ENCODE measurements at regions not wholly inside any gene's neighbourhood (a gene's known extent, or its start where the extent isn't known, plus 50 kb on each side); places are given as distances from the start of the nearest gene placed in this dataset.

- TF ChIP-seq RELA (CRISPR knock-in tag; IDR thresholded peaks at IDR 0.05; ENCODE audit: borderline replicate concordance) (no peak), FOXP4 (CRISPR knock-in tag; IDR thresholded peaks at IDR 0.05) (no peak), USF2 (CRISPR knock-in tag; IDR thresholded peaks at IDR 0.05) (no peak), SMAD4 (CRISPR knock-in tag; IDR thresholded peaks at IDR 0.05) (no peak), NR2C2 (CRISPR knock-in tag; IDR thresholded peaks at IDR 0.05) (no peak)
- TF ChIP-seq, protein P1, sequence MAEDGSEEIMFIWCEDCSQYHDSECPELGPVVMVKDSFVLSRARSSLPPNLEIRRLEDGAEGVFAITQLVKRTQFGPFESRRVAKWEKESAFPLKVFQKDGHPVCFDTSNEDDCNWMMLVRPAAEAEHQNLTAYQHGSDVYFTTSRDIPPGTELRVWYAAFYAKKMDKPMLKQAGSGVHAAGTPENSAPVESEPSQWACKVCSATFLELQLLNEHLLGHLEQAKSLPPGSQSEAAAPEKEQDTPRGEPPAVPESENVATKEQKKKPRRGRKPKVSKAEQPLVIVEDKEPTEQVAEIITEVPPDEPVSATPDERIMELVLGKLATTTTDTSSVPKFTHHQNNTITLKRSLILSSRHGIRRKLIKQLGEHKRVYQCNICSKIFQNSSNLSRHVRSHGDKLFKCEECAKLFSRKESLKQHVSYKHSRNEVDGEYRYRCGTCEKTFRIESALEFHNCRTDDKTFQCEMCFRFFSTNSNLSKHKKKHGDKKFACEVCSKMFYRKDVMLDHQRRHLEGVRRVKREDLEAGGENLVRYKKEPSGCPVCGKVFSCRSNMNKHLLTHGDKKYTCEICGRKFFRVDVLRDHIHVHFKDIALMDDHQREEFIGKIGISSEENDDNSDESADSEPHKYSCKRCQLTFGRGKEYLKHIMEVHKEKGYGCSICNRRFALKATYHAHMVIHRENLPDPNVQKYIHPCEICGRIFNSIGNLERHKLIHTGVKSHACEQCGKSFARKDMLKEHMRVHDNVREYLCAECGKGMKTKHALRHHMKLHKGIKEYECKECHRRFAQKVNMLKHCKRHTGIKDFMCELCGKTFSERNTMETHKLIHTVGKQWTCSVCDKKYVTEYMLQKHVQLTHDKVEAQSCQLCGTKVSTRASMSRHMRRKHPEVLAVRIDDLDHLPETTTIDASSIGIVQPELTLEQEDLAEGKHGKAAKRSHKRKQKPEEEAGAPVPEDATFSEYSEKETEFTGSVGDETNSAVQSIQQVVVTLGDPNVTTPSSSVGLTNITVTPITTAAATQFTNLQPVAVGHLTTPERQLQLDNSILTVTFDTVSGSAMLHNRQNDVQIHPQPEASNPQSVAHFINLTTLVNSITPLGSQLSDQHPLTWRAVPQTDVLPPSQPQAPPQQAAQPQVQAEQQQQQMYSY (CRISPR knock-in tag; IDR thresholded peaks at IDR 0.05), result no peak
- TF ChIP-seq, protein P2, sequence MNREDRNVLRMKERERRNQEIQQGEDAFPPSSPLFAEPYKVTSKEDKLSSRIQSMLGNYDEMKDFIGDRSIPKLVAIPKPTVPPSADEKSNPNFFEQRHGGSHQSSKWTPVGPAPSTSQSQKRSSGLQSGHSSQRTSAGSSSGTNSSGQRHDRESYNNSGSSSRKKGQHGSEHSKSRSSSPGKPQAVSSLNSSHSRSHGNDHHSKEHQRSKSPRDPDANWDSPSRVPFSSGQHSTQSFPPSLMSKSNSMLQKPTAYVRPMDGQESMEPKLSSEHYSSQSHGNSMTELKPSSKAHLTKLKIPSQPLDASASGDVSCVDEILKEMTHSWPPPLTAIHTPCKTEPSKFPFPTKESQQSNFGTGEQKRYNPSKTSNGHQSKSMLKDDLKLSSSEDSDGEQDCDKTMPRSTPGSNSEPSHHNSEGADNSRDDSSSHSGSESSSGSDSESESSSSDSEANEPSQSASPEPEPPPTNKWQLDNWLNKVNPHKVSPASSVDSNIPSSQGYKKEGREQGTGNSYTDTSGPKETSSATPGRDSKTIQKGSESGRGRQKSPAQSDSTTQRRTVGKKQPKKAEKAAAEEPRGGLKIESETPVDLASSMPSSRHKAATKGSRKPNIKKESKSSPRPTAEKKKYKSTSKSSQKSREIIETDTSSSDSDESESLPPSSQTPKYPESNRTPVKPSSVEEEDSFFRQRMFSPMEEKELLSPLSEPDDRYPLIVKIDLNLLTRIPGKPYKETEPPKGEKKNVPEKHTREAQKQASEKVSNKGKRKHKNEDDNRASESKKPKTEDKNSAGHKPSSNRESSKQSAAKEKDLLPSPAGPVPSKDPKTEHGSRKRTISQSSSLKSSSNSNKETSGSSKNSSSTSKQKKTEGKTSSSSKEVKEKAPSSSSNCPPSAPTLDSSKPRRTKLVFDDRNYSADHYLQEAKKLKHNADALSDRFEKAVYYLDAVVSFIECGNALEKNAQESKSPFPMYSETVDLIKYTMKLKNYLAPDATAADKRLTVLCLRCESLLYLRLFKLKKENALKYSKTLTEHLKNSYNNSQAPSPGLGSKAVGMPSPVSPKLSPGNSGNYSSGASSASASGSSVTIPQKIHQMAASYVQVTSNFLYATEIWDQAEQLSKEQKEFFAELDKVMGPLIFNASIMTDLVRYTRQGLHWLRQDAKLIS (CRISPR knock-in tag; IDR thresholded peaks at IDR 0.05; ENCODE audit: borderline replicate concordance), result no peak
Measured at GRCh38 chr13:73365252-73365651, 306.4 kb downstream of the KLF5 start (continued).

- Mint-ChIP-seq H3K36me3 (no peaks in the 10 kb centered on the region), H3K4me3 (no peak overlapping the region), H3K27ac (no peak overlapping the region), H3K4me1 (no peaks in the 10 kb centered on the region; the same call in 1 of the 2 replicates), H3K27me3 (ENCODE audit: low read depth) (no peaks in the 10 kb centered on the region), H3K9me3 (no peaks in the 10 kb centered on the region)
- POLR2A ChIA-PET, result interaction anchor here (1.3 kb wide), 1 partner anchor 106 kb away, joined by 3 read pairs; no protein-coding TSS in a partner anchor
- no peak for DNase-seq (ENCODE audit: low spot score)
- ATAC-seq, result no peak
- CTCF ChIA-PET, result no interaction called here
- TF ChIP-seq ATF6 (CRISPR knock-in tag; IDR thresholded peaks at IDR 0.05) (no peak), ZNF671 (CRISPR knock-in tag; IDR thresholded peaks at IDR 0.05) (no peak), SOX15 (CRISPR knock-in tag; IDR thresholded peaks at IDR 0.05) (no peak), ZNF121 (CRISPR knock-in tag; IDR thresholded peaks at IDR 0.05) (no peak), CREB1 (CRISPR knock-in tag; IDR thresholded peaks at IDR 0.05) (no peak), NR2C2 (CRISPR knock-in tag; IDR thresholded peaks at IDR 0.05) (no peak), TEAD4 (CRISPR knock-in tag; IDR thresholded peaks at IDR 0.05) (no peak), ELF4 (CRISPR knock-in tag; IDR thresholded peaks at IDR 0.05; ENCODE audit: low read depth) (no peak), GTF2I (CRISPR knock-in tag; conservative IDR thresholded peaks at IDR 0.05) (no peak)
- TF ChIP-seq, protein P3, sequence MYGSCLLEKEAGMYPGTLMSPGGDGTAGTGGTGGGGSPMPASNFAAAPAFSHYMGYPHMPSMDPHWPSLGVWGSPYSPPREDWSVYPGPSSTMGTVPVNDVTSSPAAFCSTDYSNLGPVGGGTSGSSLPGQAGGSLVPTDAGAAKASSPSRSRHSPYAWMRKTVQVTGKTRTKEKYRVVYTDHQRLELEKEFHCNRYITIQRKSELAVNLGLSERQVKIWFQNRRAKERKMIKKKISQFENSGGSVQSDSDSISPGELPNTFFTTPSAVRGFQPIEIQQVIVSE (CRISPR knock-in tag; IDR thresholded peaks at IDR 0.05; ENCODE audit: borderline replicate concordance), result no peak
- TF ChIP-seq, protein P4, sequence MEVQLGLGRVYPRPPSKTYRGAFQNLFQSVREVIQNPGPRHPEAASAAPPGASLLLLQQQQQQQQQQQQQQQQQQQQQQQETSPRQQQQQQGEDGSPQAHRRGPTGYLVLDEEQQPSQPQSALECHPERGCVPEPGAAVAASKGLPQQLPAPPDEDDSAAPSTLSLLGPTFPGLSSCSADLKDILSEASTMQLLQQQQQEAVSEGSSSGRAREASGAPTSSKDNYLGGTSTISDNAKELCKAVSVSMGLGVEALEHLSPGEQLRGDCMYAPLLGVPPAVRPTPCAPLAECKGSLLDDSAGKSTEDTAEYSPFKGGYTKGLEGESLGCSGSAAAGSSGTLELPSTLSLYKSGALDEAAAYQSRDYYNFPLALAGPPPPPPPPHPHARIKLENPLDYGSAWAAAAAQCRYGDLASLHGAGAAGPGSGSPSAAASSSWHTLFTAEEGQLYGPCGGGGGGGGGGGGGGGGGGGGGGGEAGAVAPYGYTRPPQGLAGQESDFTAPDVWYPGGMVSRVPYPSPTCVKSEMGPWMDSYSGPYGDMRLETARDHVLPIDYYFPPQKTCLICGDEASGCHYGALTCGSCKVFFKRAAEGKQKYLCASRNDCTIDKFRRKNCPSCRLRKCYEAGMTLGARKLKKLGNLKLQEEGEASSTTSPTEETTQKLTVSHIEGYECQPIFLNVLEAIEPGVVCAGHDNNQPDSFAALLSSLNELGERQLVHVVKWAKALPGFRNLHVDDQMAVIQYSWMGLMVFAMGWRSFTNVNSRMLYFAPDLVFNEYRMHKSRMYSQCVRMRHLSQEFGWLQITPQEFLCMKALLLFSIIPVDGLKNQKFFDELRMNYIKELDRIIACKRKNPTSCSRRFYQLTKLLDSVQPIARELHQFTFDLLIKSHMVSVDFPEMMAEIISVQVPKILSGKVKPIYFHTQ (CRISPR knock-in tag; IDR thresholded peaks at IDR 0.05), result no peak
- TF ChIP-seq, protein P5, sequence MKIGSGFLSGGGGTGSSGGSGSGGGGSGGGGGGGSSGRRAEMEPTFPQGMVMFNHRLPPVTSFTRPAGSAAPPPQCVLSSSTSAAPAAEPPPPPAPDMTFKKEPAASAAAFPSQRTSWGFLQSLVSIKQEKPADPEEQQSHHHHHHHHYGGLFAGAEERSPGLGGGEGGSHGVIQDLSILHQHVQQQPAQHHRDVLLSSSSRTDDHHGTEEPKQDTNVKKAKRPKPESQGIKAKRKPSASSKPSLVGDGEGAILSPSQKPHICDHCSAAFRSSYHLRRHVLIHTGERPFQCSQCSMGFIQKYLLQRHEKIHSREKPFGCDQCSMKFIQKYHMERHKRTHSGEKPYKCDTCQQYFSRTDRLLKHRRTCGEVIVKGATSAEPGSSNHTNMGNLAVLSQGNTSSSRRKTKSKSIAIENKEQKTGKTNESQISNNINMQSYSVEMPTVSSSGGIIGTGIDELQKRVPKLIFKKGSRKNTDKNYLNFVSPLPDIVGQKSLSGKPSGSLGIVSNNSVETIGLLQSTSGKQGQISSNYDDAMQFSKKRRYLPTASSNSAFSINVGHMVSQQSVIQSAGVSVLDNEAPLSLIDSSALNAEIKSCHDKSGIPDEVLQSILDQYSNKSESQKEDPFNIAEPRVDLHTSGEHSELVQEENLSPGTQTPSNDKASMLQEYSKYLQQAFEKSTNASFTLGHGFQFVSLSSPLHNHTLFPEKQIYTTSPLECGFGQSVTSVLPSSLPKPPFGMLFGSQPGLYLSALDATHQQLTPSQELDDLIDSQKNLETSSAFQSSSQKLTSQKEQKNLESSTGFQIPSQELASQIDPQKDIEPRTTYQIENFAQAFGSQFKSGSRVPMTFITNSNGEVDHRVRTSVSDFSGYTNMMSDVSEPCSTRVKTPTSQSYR (CRISPR knock-in tag; IDR thresholded peaks at IDR 0.05), result no peak
Measured at GRCh38 chr13:73364736-73365135, 305.9 kb downstream of the KLF5 start.

Measured in WTC11 (cell line).